ENCODE measurements at regions not wholly inside any gene's neighbourhood (a gene's known extent, or its start where the extent isn't known, plus 50 kb on each side); places are given as distances from the start of the nearest gene placed in this dataset.

DNA sequence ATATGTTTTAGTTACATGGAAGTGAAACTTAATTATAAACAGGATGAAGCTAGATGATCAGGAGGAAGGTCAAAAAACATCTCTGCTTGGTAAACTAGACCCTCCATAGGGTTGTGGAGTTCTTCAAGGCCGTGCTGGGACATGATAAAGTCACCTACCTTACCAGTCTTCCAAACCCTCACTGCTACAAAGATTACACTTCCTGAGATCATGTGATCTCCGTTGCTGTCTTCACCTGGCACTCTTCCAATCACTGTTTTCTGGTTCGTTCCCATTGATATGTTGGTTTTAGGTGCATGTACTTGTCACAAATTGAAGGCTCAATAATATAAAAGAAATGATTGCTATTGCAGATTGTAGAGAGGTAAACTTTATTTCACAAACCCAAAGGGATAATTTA, 161.5 kb upstream of the MAN1A1 start:
- TF ChIP-seq, protein P1, sequence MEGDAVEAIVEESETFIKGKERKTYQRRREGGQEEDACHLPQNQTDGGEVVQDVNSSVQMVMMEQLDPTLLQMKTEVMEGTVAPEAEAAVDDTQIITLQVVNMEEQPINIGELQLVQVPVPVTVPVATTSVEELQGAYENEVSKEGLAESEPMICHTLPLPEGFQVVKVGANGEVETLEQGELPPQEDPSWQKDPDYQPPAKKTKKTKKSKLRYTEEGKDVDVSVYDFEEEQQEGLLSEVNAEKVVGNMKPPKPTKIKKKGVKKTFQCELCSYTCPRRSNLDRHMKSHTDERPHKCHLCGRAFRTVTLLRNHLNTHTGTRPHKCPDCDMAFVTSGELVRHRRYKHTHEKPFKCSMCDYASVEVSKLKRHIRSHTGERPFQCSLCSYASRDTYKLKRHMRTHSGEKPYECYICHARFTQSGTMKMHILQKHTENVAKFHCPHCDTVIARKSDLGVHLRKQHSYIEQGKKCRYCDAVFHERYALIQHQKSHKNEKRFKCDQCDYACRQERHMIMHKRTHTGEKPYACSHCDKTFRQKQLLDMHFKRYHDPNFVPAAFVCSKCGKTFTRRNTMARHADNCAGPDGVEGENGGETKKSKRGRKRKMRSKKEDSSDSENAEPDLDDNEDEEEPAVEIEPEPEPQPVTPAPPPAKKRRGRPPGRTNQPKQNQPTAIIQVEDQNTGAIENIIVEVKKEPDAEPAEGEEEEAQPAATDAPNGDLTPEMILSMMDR (conservative IDR thresholded peaks at IDR 0.05; ENCODE audit: low read depth in 2 of 2), result no peak
- no peak for TF ChIP-seq POLR2AphosphoS5 (IDR thresholded peaks at IDR 0.05; ENCODE audit: low read depth)
- TF ChIP-seq EZH2 (IDR thresholded peaks at IDR 0.05; ENCODE audit: low read depth, unreplicated experiment), result no peak
- no peak for TF ChIP-seq CREB1 (CRISPR knock-in tag; IDR thresholded peaks at IDR 0.05; ENCODE audit: low read depth)
